Keratinocyte (primary cell): ENCODE measurements at regions not wholly inside any gene's neighbourhood (a gene's known extent, or its start where the extent isn't known, plus 50 kb on each side); places are given as distances from the start of the nearest gene placed in this dataset.

ENCODE experiments used
- DNase-seq: peaks from one replicate; pipeline ENCODE4 v3.0.0-alpha.2; 2011; ENCODE audit warnings: low read depth, missing footprints, low spot score
- FAIRE-seq: peaks from 2 replicates; lab custom pipeline; 2011; peaks lifted over from hg19 to GRCh38; lab: Jason Lieb, UNC
- H2AFZ ChIP-seq: 2 replicates; pipeline ENCODE4 v1.6.0; 2012; ENCODE audit warnings: low read length, control low read depth, inconsistent platforms; ENCODE audit not compliant: control insufficient read depth
- H3K27ac ChIP-seq: 2 replicates; pipeline ENCODE4 v1.5.1; 2011; ENCODE audit warnings: low read length; ENCODE audit not compliant: control insufficient read depth, insufficient read depth
- H3K27me3 ChIP-seq: 3 replicates; pipeline ENCODE4 v1.6.0; 2011; ENCODE audit warnings: low read length; ENCODE audit not compliant: control insufficient read depth, insufficient read depth; ENCODE audit errors: extremely low read depth
- H3K36me3 ChIP-seq, 2 experiments: 2 replicates in 1 of 2; 3 replicates in 1 of 2; pipeline ENCODE4 v1.5.1; 2011; ENCODE audit warnings: low read length in 2 of 2, mild to moderate bottlenecking in 1 of 2; ENCODE audit not compliant: control insufficient read depth in 2 of 2, insufficient read depth in 2 of 2; ENCODE audit errors: extremely low read depth in 1 of 2
- H3K4me1 ChIP-seq: 3 replicates; pipeline ENCODE4 v1.5.1; 2011; ENCODE audit warnings: low read length; ENCODE audit not compliant: control insufficient read depth, insufficient read depth; ENCODE audit errors: extremely low read depth
- H3K4me2 ChIP-seq: 3 replicates; pipeline ENCODE4 v1.6.0; 2011; ENCODE audit warnings: low read depth, low read length; ENCODE audit not compliant: control insufficient read depth, insufficient read depth; ENCODE audit errors: extremely low read depth
- H3K4me3 ChIP-seq, 3 experiments: fragments of 200-600 bp in 1 of 3; sonication (generic) in 1 of 3; 2 replicates in 2 of 3; 3 replicates in 1 of 3; pipeline ENCODE4 v1.5.1; 2011 to 2016; ENCODE audit warnings: low read length in 3 of 3, mild to moderate bottlenecking in 3 of 3, control low read depth in 2 of 3, inconsistent platforms in 1 of 3, low read depth in 1 of 3, mixed read lengths in 1 of 3, mixed run types in 1 of 3, moderate library complexity in 1 of 3; ENCODE audit not compliant: control insufficient read depth in 2 of 3, insufficient read depth in 2 of 3; ENCODE audit errors: extremely low read depth in 1 of 3
- H3K79me2 ChIP-seq: 2 replicates; pipeline ENCODE4 v1.6.0; 2012; ENCODE audit warnings: low read length; ENCODE audit not compliant: control insufficient read depth, insufficient read depth
- H3K9ac ChIP-seq: 3 replicates; pipeline ENCODE4 v1.6.0; 2011; ENCODE audit warnings: low read length; ENCODE audit not compliant: control insufficient read depth, insufficient read depth; ENCODE audit errors: extremely low read depth
- H3K9me1 ChIP-seq: 3 replicates; pipeline ENCODE4 v1.6.0; 2011; ENCODE audit warnings: low read length; ENCODE audit not compliant: control insufficient read depth, insufficient read depth; ENCODE audit errors: extremely low read depth
- H3K9me3 ChIP-seq: 2 replicates; pipeline ENCODE4 v1.5.1; 2012; ENCODE audit warnings: low read depth, low read length; ENCODE audit not compliant: control insufficient read depth
- H4K20me1 ChIP-seq: 3 replicates; pipeline ENCODE4 v1.6.0; 2011; ENCODE audit warnings: low read length; ENCODE audit not compliant: control insufficient read depth, insufficient read depth; ENCODE audit errors: extremely low read depth
- EZH2 ChIP-seq: IDR thresholded peaks from one replicate; pipeline ENCODE4 v1.6.1; 2012; ENCODE audit warnings: inconsistent platforms, mild to moderate bottlenecking, low read length, moderate library complexity
- dilution Hi-C: fragments of 300-500 bp; cut with MboI; formaldehyde crosslinking; loops from one replicate; pipeline ENCODE4 v1.7.0; 2020; ENCODE audit warnings: low sequenced_read_pairs; ENCODE audit not compliant: extremely low pct_ligation_motif_present
- TF ChIP-seq, protein P1 (sequence below), 3 experiments: IDR thresholded peaks in 1 of 3; conservative IDR thresholded peaks in 1 of 3; optimal IDR thresholded peaks in 1 of 3; 2 replicates in 2 of 3; 3 replicates in 1 of 3; pipeline versions ENCODE3 to v1.5.1; 2011; ENCODE audit warnings: low read length in 3 of 3, mild to moderate bottlenecking in 3 of 3, moderate library complexity in 2 of 3, control low read depth in 1 of 3, inconsistent platforms in 1 of 3; ENCODE audit not compliant: insufficient read depth in 2 of 3; ENCODE audit errors: extremely low read depth in 1 of 3

GRCh38 chr1:58358346-58358745 is 188.2 kb downstream of the OMA1 start:
- Histone ChIP-seq H2AFZ (no peak overlapping the region), H3K9me1 (no peaks in the 10 kb centered on the region), H3K79me2 (no peaks in the 10 kb centered on the region), H3K4me3 (no peak overlapping the region), H3K9me3 (no peaks in the 10 kb centered on the region), H3K4me1 (no peaks in the 10 kb centered on the region), H3K36me3 (no peaks in the 10 kb centered on the region), H3K4me2 (no peak overlapping the region), H4K20me1 (no peaks in the 10 kb centered on the region), H3K9ac (no peak overlapping the region), H3K27me3 (no peaks in the 10 kb centered on the region), H3K27ac (no peak overlapping the region)
- TF ChIP-seq, protein P1, sequence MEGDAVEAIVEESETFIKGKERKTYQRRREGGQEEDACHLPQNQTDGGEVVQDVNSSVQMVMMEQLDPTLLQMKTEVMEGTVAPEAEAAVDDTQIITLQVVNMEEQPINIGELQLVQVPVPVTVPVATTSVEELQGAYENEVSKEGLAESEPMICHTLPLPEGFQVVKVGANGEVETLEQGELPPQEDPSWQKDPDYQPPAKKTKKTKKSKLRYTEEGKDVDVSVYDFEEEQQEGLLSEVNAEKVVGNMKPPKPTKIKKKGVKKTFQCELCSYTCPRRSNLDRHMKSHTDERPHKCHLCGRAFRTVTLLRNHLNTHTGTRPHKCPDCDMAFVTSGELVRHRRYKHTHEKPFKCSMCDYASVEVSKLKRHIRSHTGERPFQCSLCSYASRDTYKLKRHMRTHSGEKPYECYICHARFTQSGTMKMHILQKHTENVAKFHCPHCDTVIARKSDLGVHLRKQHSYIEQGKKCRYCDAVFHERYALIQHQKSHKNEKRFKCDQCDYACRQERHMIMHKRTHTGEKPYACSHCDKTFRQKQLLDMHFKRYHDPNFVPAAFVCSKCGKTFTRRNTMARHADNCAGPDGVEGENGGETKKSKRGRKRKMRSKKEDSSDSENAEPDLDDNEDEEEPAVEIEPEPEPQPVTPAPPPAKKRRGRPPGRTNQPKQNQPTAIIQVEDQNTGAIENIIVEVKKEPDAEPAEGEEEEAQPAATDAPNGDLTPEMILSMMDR (optimal IDR thresholded peaks at IDR 0.05 in 1 of 3, IDR thresholded peaks at IDR 0.05 in 1 of 3, conservative IDR thresholded peaks at IDR 0.05 in 1 of 3; ENCODE audit: extremely low read depth in 1 of 3, insufficient read depth in 2 of 3, low read length in 3 of 3): no peak
- no peak for TF ChIP-seq EZH2
- DNase-seq: no peak
- dilution Hi-C loops: loop anchor here (5.0 kb wide), 1 partner anchor 34 kb away; no protein-coding TSS in a partner anchor
- no peak for FAIRE-seq

DNA sequence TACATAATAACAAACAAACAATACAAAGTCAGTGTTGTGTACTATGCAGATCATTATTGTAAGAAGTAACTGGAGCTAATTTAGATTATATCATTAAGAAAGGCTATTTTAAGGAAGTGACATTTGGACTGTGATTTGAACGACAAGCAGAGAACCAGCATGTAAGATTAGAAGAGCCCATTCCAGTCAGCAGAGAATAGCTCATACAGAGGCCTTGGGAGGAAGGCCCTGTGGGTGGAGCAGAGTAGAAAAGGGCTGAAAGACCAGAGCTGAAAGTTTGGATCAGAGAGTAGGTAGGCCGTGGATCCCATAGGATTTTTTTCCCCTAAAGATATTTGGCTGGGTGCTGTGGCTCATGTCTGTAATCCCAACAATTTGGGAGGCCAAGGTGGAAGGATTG is 190.1 kb downstream of the OMA1 start:
- no peak overlapping the region for H3K4me2 ChIP-seq
- H3K27ac ChIP-seq: no peak overlapping the region
- H3K9me1 ChIP-seq: no peaks in the 10 kb centered on the region
- TF ChIP-seq, protein P1 (optimal IDR thresholded peaks at IDR 0.05 in 1 of 3, IDR thresholded peaks at IDR 0.05 in 1 of 3, conservative IDR thresholded peaks at IDR 0.05 in 1 of 3; ENCODE audit: extremely low read depth in 1 of 3, insufficient read depth in 2 of 3, low read length in 3 of 3): no peak
- TF ChIP-seq EZH2: no peak
- H3K9me3 ChIP-seq: no peaks in the 10 kb centered on the region
- H3K27me3 ChIP-seq: no peaks in the 10 kb centered on the region
- H3K4me1 ChIP-seq: no peaks in the 10 kb centered on the region
- H3K9ac ChIP-seq: no peak overlapping the region
- no peaks in the 10 kb centered on the region for H4K20me1 ChIP-seq
- FAIRE-seq (no peak), DNase-seq (no peak)
- no peaks in the 10 kb centered on the region for H3K79me2 ChIP-seq
- no peaks in the 10 kb centered on the region for H3K36me3 ChIP-seq
- H2AFZ ChIP-seq: no peak overlapping the region
- H3K4me3 ChIP-seq: no peak overlapping the region
- dilution Hi-C loops: loop anchor here (5.0 kb wide), 1 partner anchor 36 kb away; no protein-coding TSS in a partner anchor
